ENCODE measurements at regions not wholly inside any gene's neighbourhood (a gene's known extent, or its start where the extent isn't known, plus 50 kb on each side); places are given as distances from the start of the nearest gene placed in this dataset.

- peak overlapping the region; percentile 61 for H3K27ac ChIP-seq
- H3K4me1 ChIP-seq, result peaks cover 29% of the 10 kb centered on the region
- no peaks in the 10 kb centered on the region for H3K9me3 ChIP-seq
- no peak for ATAC-seq
- intact Hi-C loops (cut with DNase I), result no loop called here
- no peak overlapping the region for H3K4me3 ChIP-seq
- no peak for DNase-seq
- H3K36me3 ChIP-seq, result no peaks in the 10 kb centered on the region
- TF ChIP-seq CTCF (IDR thresholded peaks at IDR 0.05), result no peak
- H3K27me3 ChIP-seq (ENCODE audit: low read depth), result peaks cover 3% of the 10 kb centered on the region
These were observed 249.2 kb upstream of the KLF4 start for GRCh38 chr9:107738789-107739188.

DNA sequence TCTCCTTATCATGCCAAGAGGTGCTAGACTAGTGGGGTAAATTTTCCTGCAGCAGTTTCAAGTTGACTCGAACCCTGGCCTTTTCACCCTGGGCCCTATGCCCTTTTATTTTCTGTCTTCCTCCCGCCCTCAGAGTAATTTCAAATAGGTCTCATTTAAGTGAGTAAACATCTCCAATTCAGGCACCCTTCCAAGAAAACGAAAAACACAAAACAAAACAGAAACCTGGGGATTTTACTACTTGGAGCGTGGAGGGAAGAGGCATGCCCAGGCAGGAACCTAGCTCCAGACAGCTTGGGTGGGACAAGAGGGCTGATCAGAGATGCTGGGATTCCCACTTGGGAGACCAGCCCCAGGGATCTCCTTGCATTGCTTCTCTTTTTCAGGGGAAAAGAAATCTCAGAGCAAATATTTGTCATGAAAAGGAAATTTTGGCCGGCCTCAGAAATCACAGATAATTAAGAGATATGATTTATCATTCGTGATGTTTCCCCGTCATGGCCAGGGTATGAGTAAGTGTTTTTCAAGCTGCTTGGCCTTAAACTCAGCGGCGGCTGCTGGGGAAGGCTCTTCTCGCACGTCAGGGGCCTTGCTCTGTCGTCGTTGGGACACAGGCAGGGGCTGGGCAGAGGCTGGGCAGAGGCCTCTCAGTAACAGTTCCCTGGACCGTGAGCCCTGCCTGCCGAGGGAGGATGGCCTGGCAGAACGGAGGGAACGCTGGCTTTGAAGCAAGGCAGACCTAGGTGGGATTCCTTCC, 248.6 kb upstream of the KLF4 start:
- DNase-seq (no peak), ATAC-seq (peak; percentile 63 to 68)
- Histone ChIP-seq H3K27me3 (ENCODE audit: low read depth) (peaks cover 3% of the 10 kb centered on the region), H3K4me3 (no peak overlapping the region), H3K9me3 (no peaks in the 10 kb centered on the region), H3K36me3 (no peaks in the 10 kb centered on the region), H3K27ac (peak overlapping the region; percentile 61), H3K4me1 (peaks cover 33% of the 10 kb centered on the region)
- intact Hi-C loops (cut with DNase I), result no loop called here
- TF ChIP-seq CTCF (IDR thresholded peaks at IDR 0.05), result no peak

DNA sequence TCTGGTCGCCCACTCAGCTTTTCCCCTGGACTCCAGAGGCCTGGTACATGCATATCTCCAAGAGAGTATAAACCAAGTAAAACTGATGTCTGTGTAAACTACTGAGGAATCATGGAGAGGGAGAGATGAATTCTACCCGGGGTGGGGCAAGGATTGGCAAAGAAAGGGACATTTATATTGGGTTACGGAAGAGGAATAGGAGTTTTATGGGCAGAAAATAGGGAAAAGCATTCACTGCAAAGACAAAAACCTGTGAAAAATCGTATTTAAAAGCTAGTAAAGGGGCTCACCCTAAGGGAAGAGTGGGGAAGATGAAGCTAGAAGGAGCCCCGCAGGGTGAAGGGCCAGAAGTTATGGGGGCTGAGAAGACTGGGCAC, 248.0 kb upstream of the KLF4 start:
- H3K9me3 ChIP-seq, result no peaks in the 10 kb centered on the region
- no peaks in the 10 kb centered on the region for H3K36me3 ChIP-seq
- DNase-seq, result no peak
- no peak for TF ChIP-seq CTCF (IDR thresholded peaks at IDR 0.05)
- peak overlapping the region; percentile 21 for H3K27ac ChIP-seq
- peaks cover 3% of the 10 kb centered on the region for H3K27me3 ChIP-seq (ENCODE audit: low read depth)
- peaks cover 33% of the 10 kb centered on the region for H3K4me1 ChIP-seq
- H3K4me3 ChIP-seq, result no peak overlapping the region
- no peak for ATAC-seq
- intact Hi-C loops (cut with DNase I), result no loop called here

- no peaks in the 10 kb centered on the region for H3K36me3 ChIP-seq
- H3K4me1 ChIP-seq, result peaks cover 33% of the 10 kb centered on the region
- intact Hi-C loops (cut with DNase I), result no loop called here
These were observed 246.3 kb upstream of the KLF4 start for GRCh38 chr9:107735821-107736220.

DNA sequence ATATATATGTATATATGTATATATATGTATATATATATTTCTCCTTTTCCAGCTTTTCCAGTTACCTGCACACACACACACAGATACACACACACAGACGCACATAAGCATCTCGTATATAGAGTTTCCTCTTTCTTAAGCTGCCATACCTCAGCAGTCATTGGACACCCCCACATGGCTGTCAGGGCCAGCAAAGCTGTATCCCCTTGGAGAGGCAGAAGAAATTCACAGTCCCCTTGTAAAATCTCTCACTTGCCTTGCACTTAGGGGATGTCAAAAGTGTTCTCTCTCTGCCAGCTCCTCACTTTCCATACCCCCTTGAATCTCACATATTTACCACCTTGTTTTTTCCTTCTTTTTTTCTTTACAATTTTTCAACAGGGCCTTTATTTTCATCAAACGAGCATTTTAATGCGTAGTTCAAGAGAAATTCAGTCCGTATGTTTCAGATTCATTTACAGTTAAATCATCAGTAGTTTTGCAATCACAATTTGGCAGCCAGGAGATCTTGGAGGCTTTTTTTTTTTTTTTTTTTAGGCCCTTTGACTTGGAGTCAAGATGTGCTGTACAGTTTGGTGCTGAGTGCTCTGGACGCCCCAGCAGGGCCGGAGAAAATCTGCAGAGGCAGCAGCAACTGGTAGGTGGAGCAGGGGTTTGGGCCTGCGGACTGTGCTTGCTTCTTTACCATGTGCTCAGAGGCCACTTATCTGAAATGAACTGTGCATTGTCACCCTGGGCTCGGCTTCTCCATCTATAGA, 244.9 kb upstream of the KLF4 start:
- no peak overlapping the region for H3K4me3 ChIP-seq
- no peak for TF ChIP-seq CTCF (IDR thresholded peaks at IDR 0.05)
- intact Hi-C loops (cut with DNase I), result no loop called here
- no peak for DNase-seq
- H3K36me3 ChIP-seq, result no peaks in the 10 kb centered on the region
- H3K27me3 ChIP-seq (ENCODE audit: low read depth), result peaks cover 3% of the 10 kb centered on the region
- peak in 1 of 2 donors; percentile 20 for ATAC-seq
- peak overlapping the region; percentile 73 for H3K27ac ChIP-seq
- peaks cover 33% of the 10 kb centered on the region for H3K4me1 ChIP-seq
- H3K9me3 ChIP-seq, result no peaks in the 10 kb centered on the region

More at GRCh38 chr9:107735821-107736220, 246.3 kb upstream of the KLF4 start:
- Histone ChIP-seq H3K4me3 (no peak overlapping the region), H3K9me3 (no peaks in the 10 kb centered on the region), H3K27me3 (ENCODE audit: low read depth) (peaks cover 3% of the 10 kb centered on the region), H3K27ac (no peak overlapping the region)
- no peak for TF ChIP-seq CTCF (IDR thresholded peaks at IDR 0.05)
- no peak for ATAC-seq
- no peak for DNase-seq

All from lower lobe of right lung (tissue), 2 donors.